ENCODE measurements at regions not wholly inside any gene's neighbourhood (a gene's known extent, or its start where the extent isn't known, plus 50 kb on each side); places are given as distances from the start of the nearest gene placed in this dataset.

GRCh38 chr4:36757580-36758311 is 476.3 kb downstream of the DTHD1 start:
- Mint-ChIP-seq H3K36me3 (no peaks in the 10 kb centered on the region), H3K4me1 (ENCODE audit: low read depth) (no peaks in the 10 kb centered on the region), H3K27me3 (peaks cover 2% of the 10 kb centered on the region), H3K4me3 (no peak overlapping the region), H3K27ac (no peak overlapping the region), H3K9me3 (ENCODE audit: low read depth) (no peaks in the 10 kb centered on the region)

- Mint-ChIP-seq H3K4me1 (ENCODE audit: low read depth) (no peaks in the 10 kb centered on the region), H3K4me3 (no peak overlapping the region), H3K27ac (no peak overlapping the region), H3K36me3 (no peaks in the 10 kb centered on the region), H3K9me3 (ENCODE audit: low read depth) (no peaks in the 10 kb centered on the region), H3K27me3 (peaks cover 2% of the 10 kb centered on the region)
Observed at GRCh38 chr4:36758312-36759178, 477.1 kb downstream of the DTHD1 start.

GRCh38 chr4:36761607-36762006 is 480.2 kb downstream of the DTHD1 start:
- Mint-ChIP-seq H3K4me1 (ENCODE audit: low read depth) (no peaks in the 10 kb centered on the region), H3K27ac (no peak overlapping the region), H3K36me3 (no peaks in the 10 kb centered on the region), H3K9me3 (ENCODE audit: low read depth) (no peaks in the 10 kb centered on the region), H3K4me3 (no peak overlapping the region), H3K27me3 (peaks cover 2% of the 10 kb centered on the region)

GRCh38 chr4:36763814-36764213 is 480.7 kb upstream of the NWD2 start:
- H3K4me1 Mint-ChIP-seq (ENCODE audit: low read depth): no peaks in the 10 kb centered on the region
- no peaks in the 10 kb centered on the region for H3K9me3 Mint-ChIP-seq (ENCODE audit: low read depth)
- H3K4me3 Mint-ChIP-seq: no peak overlapping the region
- no peaks in the 10 kb centered on the region for H3K36me3 Mint-ChIP-seq
- H3K27me3 Mint-ChIP-seq: peaks cover 4% of the 10 kb centered on the region
- H3K27ac Mint-ChIP-seq: no peak overlapping the region

- no peak overlapping the region for H3K4me3 Mint-ChIP-seq
- no peaks in the 10 kb centered on the region for H3K36me3 Mint-ChIP-seq
- peaks cover 2% of the 10 kb centered on the region for H3K27me3 Mint-ChIP-seq
- no peak overlapping the region for H3K27ac Mint-ChIP-seq
- H3K9me3 Mint-ChIP-seq (ENCODE audit: low read depth): no peaks in the 10 kb centered on the region
- no peaks in the 10 kb centered on the region for H3K4me1 Mint-ChIP-seq (ENCODE audit: low read depth)
Observed at GRCh38 chr4:36767596-36767995, 476.9 kb upstream of the NWD2 start.

GRCh38 chr4:36771411-36772153 is 473.0 kb upstream of the NWD2 start:
- Mint-ChIP-seq H3K4me3 (no peak overlapping the region), H3K9me3 (ENCODE audit: low read depth) (no peaks in the 10 kb centered on the region)

GRCh38 chr4:36772154-36772516 is 472.4 kb upstream of the NWD2 start:
- Mint-ChIP-seq H3K36me3 (no peaks in the 10 kb centered on the region), H3K27me3 (peaks cover 2% of the 10 kb centered on the region), H3K27ac (no peak overlapping the region), H3K4me1 (ENCODE audit: low read depth) (no peaks in the 10 kb centered on the region), H3K4me3 (no peak overlapping the region), H3K9me3 (ENCODE audit: low read depth) (no peaks in the 10 kb centered on the region)

More at GRCh38 chr4:36771411-36772153, 473.0 kb upstream of the NWD2 start:
- Mint-ChIP-seq H3K4me1 (ENCODE audit: low read depth) (no peaks in the 10 kb centered on the region), H3K27me3 (peaks cover 2% of the 10 kb centered on the region), H3K27ac (no peak overlapping the region), H3K36me3 (no peaks in the 10 kb centered on the region)

GRCh38 chr4:36773467-36773866 is 471.1 kb upstream of the NWD2 start:
- Mint-ChIP-seq H3K4me1 (ENCODE audit: low read depth) (no peaks in the 10 kb centered on the region), H3K27me3 (no peaks in the 10 kb centered on the region), H3K27ac (no peak overlapping the region), H3K9me3 (ENCODE audit: low read depth) (no peaks in the 10 kb centered on the region), H3K4me3 (no peak overlapping the region), H3K36me3 (no peaks in the 10 kb centered on the region)

GRCh38 chr4:36775544-36775943 is 469.0 kb upstream of the NWD2 start:
- Mint-ChIP-seq H3K27me3 (no peaks in the 10 kb centered on the region), H3K36me3 (no peaks in the 10 kb centered on the region)

GRCh38 chr4:36779601-36780000 is 464.9 kb upstream of the NWD2 start:
- Mint-ChIP-seq H3K36me3 (no peaks in the 10 kb centered on the region), H3K4me3 (no peak overlapping the region), H3K27ac (no peak overlapping the region), H3K4me1 (ENCODE audit: low read depth) (no peaks in the 10 kb centered on the region), H3K27me3 (no peaks in the 10 kb centered on the region), H3K9me3 (ENCODE audit: low read depth) (no peaks in the 10 kb centered on the region)

More at GRCh38 chr4:36775544-36775943, 469.0 kb upstream of the NWD2 start:
- Mint-ChIP-seq H3K4me1 (ENCODE audit: low read depth) (no peaks in the 10 kb centered on the region), H3K4me3 (no peak overlapping the region), H3K27ac (no peak overlapping the region), H3K9me3 (ENCODE audit: low read depth) (no peaks in the 10 kb centered on the region)

GRCh38 chr4:36785973-36786372 is 458.6 kb upstream of the NWD2 start:
- no peak overlapping the region for H3K4me3 Mint-ChIP-seq
- H3K27me3 Mint-ChIP-seq: no peaks in the 10 kb centered on the region
- H3K27ac Mint-ChIP-seq: no peak overlapping the region
- no peaks in the 10 kb centered on the region for H3K4me1 Mint-ChIP-seq (ENCODE audit: low read depth)
- no peaks in the 10 kb centered on the region for H3K36me3 Mint-ChIP-seq
- no peaks in the 10 kb centered on the region for H3K9me3 Mint-ChIP-seq (ENCODE audit: low read depth)

- Mint-ChIP-seq H3K27ac (no peak overlapping the region), H3K27me3 (no peaks in the 10 kb centered on the region), H3K36me3 (no peaks in the 10 kb centered on the region), H3K9me3 (ENCODE audit: low read depth) (no peaks in the 10 kb centered on the region), H3K4me3 (no peak overlapping the region), H3K4me1 (ENCODE audit: low read depth) (no peaks in the 10 kb centered on the region)
Observed at GRCh38 chr4:36786519-36786918, 458.0 kb upstream of the NWD2 start.

- H3K9me3 Mint-ChIP-seq (ENCODE audit: low read depth): peaks cover 14% of the 10 kb centered on the region
- H3K36me3 Mint-ChIP-seq: no peaks in the 10 kb centered on the region
- no peak overlapping the region for H3K4me3 Mint-ChIP-seq
- H3K27me3 Mint-ChIP-seq: peaks cover 4% of the 10 kb centered on the region
- no peaks in the 10 kb centered on the region for H3K4me1 Mint-ChIP-seq (ENCODE audit: low read depth)
- no peak overlapping the region for H3K27ac Mint-ChIP-seq
Observed at GRCh38 chr4:36794716-36795115, 449.8 kb upstream of the NWD2 start.

- no peak overlapping the region for H3K4me3 Mint-ChIP-seq
- H3K27me3 Mint-ChIP-seq: no peaks in the 10 kb centered on the region
- no peaks in the 10 kb centered on the region for H3K4me1 Mint-ChIP-seq (ENCODE audit: low read depth)
- H3K27ac Mint-ChIP-seq: no peak overlapping the region
- H3K9me3 Mint-ChIP-seq (ENCODE audit: low read depth): no peaks in the 10 kb centered on the region
- no peaks in the 10 kb centered on the region for H3K36me3 Mint-ChIP-seq
Observed at GRCh38 chr4:36812149-36812548, 432.4 kb upstream of the NWD2 start.

- H3K36me3 Mint-ChIP-seq: no peaks in the 10 kb centered on the region
- H3K27ac Mint-ChIP-seq: no peak overlapping the region
- no peaks in the 10 kb centered on the region for H3K9me3 Mint-ChIP-seq (ENCODE audit: low read depth)
- no peaks in the 10 kb centered on the region for H3K27me3 Mint-ChIP-seq
- H3K4me3 Mint-ChIP-seq: no peak overlapping the region
- no peaks in the 10 kb centered on the region for H3K4me1 Mint-ChIP-seq (ENCODE audit: low read depth)
Observed at GRCh38 chr4:36815536-36815935, 429.0 kb upstream of the NWD2 start.
